KMS-11 (cell line): ENCODE measurements at regions not wholly inside any gene's neighbourhood (a gene's known extent, or its start where the extent isn't known, plus 50 kb on each side); places are given as distances from the start of the nearest gene placed in this dataset.

Experiments
- H2AFZ ChIP-seq: fragments of 200-600 bp; sonication (generic); 2 replicates; pipeline ENCODE4 v1.6.1; 2016; ENCODE audit warnings: antibody characterized with exemption, mixed run types, low read depth
- H3K27ac ChIP-seq: fragments of 200-600 bp; sonication (generic); 2 replicates; pipeline ENCODE4 v1.6.1; 2016; ENCODE audit warnings: mild to moderate bottlenecking, mixed run types
- H3K27me3 ChIP-seq: fragments of 200-600 bp; sonication (generic); 2 replicates; pipeline ENCODE4 v1.6.1; 2017; ENCODE audit warnings: mild to moderate bottlenecking, low read depth, mixed run types, moderate library complexity; ENCODE audit not compliant: insufficient read depth
- H3K36me3 ChIP-seq: fragments of 200-600 bp; sonication (generic); 2 replicates; pipeline ENCODE4 v1.6.1; 2017; ENCODE audit warnings: mild to moderate bottlenecking, mixed run types; ENCODE audit not compliant: insufficient read depth
- H3K4me1 ChIP-seq: fragments of 200-600 bp; sonication (generic); 2 replicates; pipeline ENCODE4 v1.6.1; 2016; ENCODE audit warnings: mild to moderate bottlenecking, low read depth, mixed run types; ENCODE audit not compliant: poor library complexity, severe bottlenecking
- H3K4me2 ChIP-seq: fragments of 200-600 bp; sonication (generic); 2 replicates; pipeline ENCODE4 v1.7.0; 2016; ENCODE audit warnings: mild to moderate bottlenecking, mixed run types
- H3K4me3 ChIP-seq: fragments of 200-600 bp; sonication (generic); IDR thresholded peaks from 2 replicates; pipeline ENCODE4 v1.6.1; 2017; ENCODE audit warnings: low read depth, low read length, mixed read lengths; ENCODE audit not compliant: insufficient read depth
- H3K79me2 ChIP-seq: fragments of 200-600 bp; sonication (generic); 2 replicates; pipeline ENCODE4 v1.6.1; 2016; ENCODE audit warnings: low read depth, mixed run types; ENCODE audit not compliant: insufficient read depth
- H3K9ac ChIP-seq: fragments of 200-600 bp; sonication (generic); 2 replicates; pipeline ENCODE4 v1.6.1; 2016; ENCODE audit warnings: mild to moderate bottlenecking, mixed run types
- H4K20me1 ChIP-seq: fragments of 200-600 bp; sonication (generic); 2 replicates; pipeline ENCODE4 v1.6.1; 2016; ENCODE audit warnings: mild to moderate bottlenecking, mixed run types; ENCODE audit not compliant: insufficient read depth
- CTCF ChIP-seq: fragments of 200-600 bp; sonication (generic); conservative IDR thresholded peaks from 2 replicates; pipeline ENCODE4 v1.6.1; 2017; ENCODE audit warnings: low read depth, mild to moderate bottlenecking, antibody characterized with exemption, low read length, moderate library complexity, mixed read lengths

GRCh38 chr12:58283553-58283952, 342.2 kb downstream of the ATP23 start:
- H3K4me3 ChIP-seq = no peak overlapping the region
- no peak overlapping the region for H3K27ac ChIP-seq
- no peak overlapping the region for H2AFZ ChIP-seq
- no peaks in the 10 kb centered on the region for H4K20me1 ChIP-seq
- H3K9ac ChIP-seq = no peak overlapping the region
- no peaks in the 10 kb centered on the region for H3K79me2 ChIP-seq
- H3K4me1 ChIP-seq = no peaks in the 10 kb centered on the region
- H3K4me2 ChIP-seq = no peak overlapping the region
- no peaks in the 10 kb centered on the region for H3K27me3 ChIP-seq
- no peak for TF ChIP-seq CTCF
- H3K36me3 ChIP-seq = no peaks in the 10 kb centered on the region

GRCh38 chr12:58285551-58285950, 344.2 kb downstream of the ATP23 start:
- H3K4me2 ChIP-seq = no peak overlapping the region
- no peak overlapping the region for H3K27ac ChIP-seq
- H3K27me3 ChIP-seq = no peaks in the 10 kb centered on the region
- H3K4me3 ChIP-seq = no peak overlapping the region
- no peaks in the 10 kb centered on the region for H3K4me1 ChIP-seq
- H3K9ac ChIP-seq = no peak overlapping the region
- TF ChIP-seq CTCF = no peak
- no peaks in the 10 kb centered on the region for H3K79me2 ChIP-seq
- H4K20me1 ChIP-seq = no peaks in the 10 kb centered on the region
- no peak overlapping the region for H2AFZ ChIP-seq
- H3K36me3 ChIP-seq = no peaks in the 10 kb centered on the region

- Histone ChIP-seq H2AFZ (no peak overlapping the region), H3K4me2 (no peak overlapping the region), H3K36me3 (no peaks in the 10 kb centered on the region), H3K9ac (no peak overlapping the region), H3K4me1 (no peaks in the 10 kb centered on the region), H3K27me3 (no peaks in the 10 kb centered on the region), H3K27ac (no peak overlapping the region), H4K20me1 (no peaks in the 10 kb centered on the region), H3K79me2 (no peaks in the 10 kb centered on the region), H3K4me3 (no peak overlapping the region)
- TF ChIP-seq CTCF = no peak
Observed at GRCh38 chr12:58286353-58286752, 345.0 kb downstream of the ATP23 start.

- H4K20me1 ChIP-seq = no peaks in the 10 kb centered on the region
- no peak overlapping the region for H3K4me2 ChIP-seq
- no peak for TF ChIP-seq CTCF
- H3K4me3 ChIP-seq = no peak overlapping the region
- no peaks in the 10 kb centered on the region for H3K79me2 ChIP-seq
- H3K27me3 ChIP-seq = no peaks in the 10 kb centered on the region
- H3K4me1 ChIP-seq = no peaks in the 10 kb centered on the region
- H3K36me3 ChIP-seq = no peaks in the 10 kb centered on the region
- H2AFZ ChIP-seq = no peak overlapping the region
- H3K27ac ChIP-seq = no peak overlapping the region
- no peak overlapping the region for H3K9ac ChIP-seq
Observed at GRCh38 chr12:58288190-58288589, 346.8 kb downstream of the ATP23 start.

- Histone ChIP-seq H3K4me3 (no peak overlapping the region), H2AFZ (no peak overlapping the region), H3K27ac (no peak overlapping the region), H3K36me3 (no peaks in the 10 kb centered on the region), H3K9ac (no peak overlapping the region), H3K27me3 (no peaks in the 10 kb centered on the region), H4K20me1 (no peaks in the 10 kb centered on the region), H3K4me1 (no peaks in the 10 kb centered on the region), H3K79me2 (no peaks in the 10 kb centered on the region), H3K4me2 (no peak overlapping the region)
- TF ChIP-seq CTCF = no peak
Observed at GRCh38 chr12:58291106-58291505, 349.7 kb downstream of the ATP23 start.
